T-helper 17 cell (primary cell): ENCODE measurements at regions not wholly inside any gene's neighbourhood (a gene's known extent, or its start where the extent isn't known, plus 50 kb on each side); places are given as distances from the start of the nearest gene placed in this dataset.

Experiments used
- ATAC-seq: fragments of 150-1000 bp; cut with Tn5 transposase; 2 replicates; pipeline ENCODE4 v1.10.0; 2021; ENCODE audit warnings: mild to moderate bottlenecking, moderate library complexity
- DNase-seq, 3 donors: peaks; one replicate each; pipeline versions ENCODE4 v3.0.0 to v3.0.0-alpha.2; 2020 to 2021
- H3K9me3 ChIP-seq: one replicate; pipeline ENCODE4 v1.7.0; 2013; ENCODE audit warnings: low read length, mild to moderate bottlenecking; ENCODE audit not compliant: control insufficient read depth, poor library complexity, severe bottlenecking
- H3K27ac Mint-ChIP-seq: one replicate; pipeline ENCODE4 v1.8.0; 2022; ENCODE audit warnings: mild to moderate bottlenecking, moderate library complexity, mixed read lengths
- H3K27me3 Mint-ChIP-seq: one replicate; pipeline ENCODE4 v1.8.0; 2022; ENCODE audit warnings: mixed read lengths
- H3K36me3 Mint-ChIP-seq: one replicate; pipeline ENCODE4 v1.8.0; 2022; ENCODE audit warnings: low read depth, mixed read lengths
- H3K4me1 Mint-ChIP-seq: one replicate; pipeline ENCODE4 v1.8.0; 2022; ENCODE audit warnings: mild to moderate bottlenecking, mixed read lengths
- H3K4me3 Mint-ChIP-seq: one replicate; pipeline ENCODE4 v1.8.0; 2022; ENCODE audit warnings: mild to moderate bottlenecking, moderate library complexity, mixed read lengths

DNA sequence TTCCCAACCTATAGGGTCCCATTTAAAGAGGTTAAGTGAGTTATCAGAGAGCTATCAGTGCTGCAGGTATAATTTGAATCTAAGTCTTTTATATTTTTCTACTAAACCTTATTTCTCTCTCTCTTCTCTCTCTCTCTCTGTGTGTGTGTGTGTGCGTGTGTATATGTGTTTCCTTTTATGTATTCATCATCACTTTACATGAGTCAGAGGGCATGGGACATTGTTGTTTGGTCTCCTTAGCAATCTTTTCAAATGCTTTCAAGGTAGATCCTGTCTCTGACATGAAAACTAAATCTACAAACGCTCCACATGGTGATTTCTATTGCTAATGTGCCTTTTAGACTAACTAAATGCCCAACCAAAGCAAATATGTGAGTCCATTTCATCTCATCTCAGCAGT, 459.7 kb downstream of the BTG1 start:
- Mint-ChIP-seq H3K36me3 (no peaks in the 10 kb centered on the region), H3K27ac (no peak overlapping the region), H3K27me3 (no peaks in the 10 kb centered on the region), H3K4me3 (no peak overlapping the region), H3K4me1 (peaks cover 12% of the 10 kb centered on the region)
- DNase-seq (no peak), ATAC-seq (no peak)
- no peaks in the 10 kb centered on the region for H3K9me3 ChIP-seq

DNA sequence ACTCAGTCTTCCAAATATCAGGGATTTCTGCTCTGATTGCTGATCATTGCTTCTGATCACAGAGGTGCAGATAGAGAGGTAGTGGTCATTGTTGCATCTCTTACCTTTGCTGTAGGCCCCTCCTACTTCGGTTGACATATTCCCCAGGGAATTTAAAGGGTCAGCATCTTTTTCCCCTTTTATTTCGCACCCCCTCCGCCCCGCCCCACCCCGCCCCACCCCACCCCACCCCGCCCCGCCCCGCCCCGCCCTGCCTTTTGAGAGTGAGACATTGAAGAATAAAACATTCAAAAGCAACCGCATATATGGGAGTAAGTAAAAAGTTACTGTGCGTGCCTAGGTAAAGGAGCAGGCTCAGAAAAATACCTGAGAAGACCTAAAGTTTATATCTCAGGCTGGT, 463.9 kb downstream of the BTG1 start:
- no peak for DNase-seq

DNA sequence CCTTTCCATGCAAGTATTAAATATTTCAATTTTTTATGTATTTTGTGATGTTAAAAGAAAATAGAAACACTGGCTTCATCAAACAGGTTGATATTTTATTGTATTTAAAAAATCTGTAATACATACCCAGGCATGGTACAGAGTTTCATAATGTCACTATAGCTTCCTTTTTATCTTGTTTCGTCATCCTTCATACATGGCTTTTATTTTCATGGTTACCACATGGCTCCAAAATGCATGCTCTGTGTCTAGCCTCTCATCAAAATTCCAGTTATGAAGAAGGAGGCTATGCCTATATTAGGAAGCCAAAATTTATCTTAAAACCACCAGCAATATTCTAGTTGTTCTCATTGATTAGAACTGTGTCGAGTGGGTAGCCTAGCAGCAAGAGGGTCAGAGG, 464.8 kb downstream of the BTG1 start:
- ATAC-seq (no peak), DNase-seq (no peak)
- Mint-ChIP-seq H3K4me3 (no peak overlapping the region), H3K27me3 (peaks cover 6% of the 10 kb centered on the region), H3K27ac (no peak overlapping the region), H3K4me1 (no peaks in the 10 kb centered on the region), H3K36me3 (peaks cover 2% of the 10 kb centered on the region)
- H3K9me3 ChIP-seq, result no peaks in the 10 kb centered on the region

More for the DNA sequence above, 463.9 kb downstream of the BTG1 start:
- no peak overlapping the region for H3K4me3 Mint-ChIP-seq
- peaks cover 6% of the 10 kb centered on the region for H3K27me3 Mint-ChIP-seq
- peaks cover 3% of the 10 kb centered on the region for H3K4me1 Mint-ChIP-seq
- H3K9me3 ChIP-seq, result no peaks in the 10 kb centered on the region
- no peak for ATAC-seq
- H3K36me3 Mint-ChIP-seq, result peaks cover 2% of the 10 kb centered on the region
- H3K27ac Mint-ChIP-seq, result no peak overlapping the region

DNA sequence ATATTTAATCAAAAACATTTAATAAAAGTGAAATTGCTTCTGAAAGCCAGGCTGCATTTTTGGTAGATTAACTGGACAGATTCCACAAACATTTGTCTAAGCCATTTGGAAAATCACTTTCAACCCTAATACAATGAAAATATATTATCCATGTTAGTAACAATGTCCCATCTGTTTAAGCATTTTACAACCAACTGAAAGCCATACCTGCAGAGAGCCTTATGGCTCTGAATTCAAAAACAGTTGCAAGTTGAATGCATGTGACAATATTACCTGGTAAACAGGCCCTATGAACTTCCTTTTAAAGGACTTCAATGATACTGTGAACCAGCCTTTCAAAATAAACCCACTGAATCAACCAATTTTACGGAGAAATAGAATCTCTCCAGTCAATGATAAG, 468.1 kb downstream of the BTG1 start:
- Mint-ChIP-seq H3K36me3 (peaks cover 2% of the 10 kb centered on the region), H3K4me1 (peaks cover 4% of the 10 kb centered on the region), H3K4me3 (no peak overlapping the region), H3K27me3 (peaks cover 6% of the 10 kb centered on the region), H3K27ac (no peak overlapping the region)
- no peaks in the 10 kb centered on the region for H3K9me3 ChIP-seq
- ATAC-seq, result no peak
- DNase-seq, result no peak

DNA sequence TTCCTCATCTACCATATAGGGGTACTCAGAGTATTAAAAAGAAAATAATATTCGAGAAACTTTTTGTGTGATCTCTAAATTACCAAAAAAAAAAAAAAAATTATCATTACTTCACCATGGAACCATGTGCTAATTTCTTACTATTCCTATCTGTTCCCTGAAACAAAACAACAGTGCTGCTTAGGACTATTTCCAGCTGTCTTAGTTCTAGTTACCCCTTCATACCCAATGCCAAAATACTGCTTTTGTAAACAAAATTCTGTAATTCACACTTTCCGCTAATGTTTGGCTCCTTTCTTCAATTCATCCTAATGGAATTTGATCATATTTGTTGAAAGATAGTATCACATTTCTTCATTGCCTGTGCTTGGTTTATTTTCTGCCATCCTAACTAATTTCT, 470.2 kb downstream of the BTG1 start:
- H3K27me3 Mint-ChIP-seq, result peaks cover 6% of the 10 kb centered on the region
- peaks cover 8% of the 10 kb centered on the region for H3K4me1 Mint-ChIP-seq
- DNase-seq (no peak), ATAC-seq (no peak)
- peaks cover 2% of the 10 kb centered on the region for H3K36me3 Mint-ChIP-seq
- H3K4me3 Mint-ChIP-seq, result no peak overlapping the region
- no peak overlapping the region for H3K27ac Mint-ChIP-seq
- H3K9me3 ChIP-seq, result no peaks in the 10 kb centered on the region

DNA sequence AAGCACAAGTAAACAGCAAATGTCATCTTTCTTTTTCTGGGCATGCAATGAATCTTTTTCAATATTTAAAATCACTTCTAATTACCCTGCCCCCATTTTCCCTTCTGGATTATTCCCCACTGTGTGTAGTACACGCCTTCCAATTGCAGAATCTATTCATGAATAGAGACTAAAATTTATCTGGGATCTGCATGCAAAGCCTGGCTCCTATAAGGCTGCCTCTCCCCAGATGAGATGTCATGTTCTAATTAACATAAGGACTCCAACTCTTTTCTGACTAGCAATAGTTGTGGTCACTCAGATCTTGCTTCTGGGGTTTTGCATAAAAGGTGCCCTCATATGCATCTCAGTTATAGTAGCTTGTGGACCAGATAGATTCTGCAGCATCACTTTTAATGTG, 473.5 kb downstream of the BTG1 start:
- H3K27me3 Mint-ChIP-seq, result no peaks in the 10 kb centered on the region
- peaks cover 5% of the 10 kb centered on the region for H3K36me3 Mint-ChIP-seq
- DNase-seq (no peak), ATAC-seq (no peak)
- no peak overlapping the region for H3K4me3 Mint-ChIP-seq
- H3K9me3 ChIP-seq, result no peaks in the 10 kb centered on the region
- peaks cover 11% of the 10 kb centered on the region for H3K4me1 Mint-ChIP-seq
- H3K27ac Mint-ChIP-seq, result no peak overlapping the region

DNA sequence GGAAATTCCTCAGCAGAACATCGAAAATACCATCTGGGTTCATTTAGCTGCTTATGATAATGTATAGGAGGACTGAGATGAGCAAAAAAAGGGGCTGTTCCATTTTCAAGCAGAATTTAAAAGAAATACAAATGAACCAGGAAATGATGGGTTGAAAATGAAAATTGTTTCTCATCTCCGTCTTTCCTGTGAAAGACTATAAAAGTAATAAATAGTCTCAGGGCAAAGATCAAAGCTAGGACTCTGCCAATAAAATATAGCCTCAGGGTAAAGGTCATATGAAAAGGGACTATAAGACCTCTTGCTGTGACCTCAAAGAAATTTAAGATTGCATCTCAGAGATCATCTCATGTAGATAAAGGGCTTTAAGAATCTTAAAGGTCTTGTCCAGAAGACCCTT, 478.0 kb downstream of the BTG1 start:
- ATAC-seq (no peak), DNase-seq (no peak)
- Mint-ChIP-seq H3K36me3 (peaks cover 3% of the 10 kb centered on the region), H3K4me3 (peak overlapping the region; percentile 10), H3K27ac (peak overlapping the region; percentile 83), H3K27me3 (no peaks in the 10 kb centered on the region), H3K4me1 (peaks cover 7% of the 10 kb centered on the region)
- no peaks in the 10 kb centered on the region for H3K9me3 ChIP-seq

DNA sequence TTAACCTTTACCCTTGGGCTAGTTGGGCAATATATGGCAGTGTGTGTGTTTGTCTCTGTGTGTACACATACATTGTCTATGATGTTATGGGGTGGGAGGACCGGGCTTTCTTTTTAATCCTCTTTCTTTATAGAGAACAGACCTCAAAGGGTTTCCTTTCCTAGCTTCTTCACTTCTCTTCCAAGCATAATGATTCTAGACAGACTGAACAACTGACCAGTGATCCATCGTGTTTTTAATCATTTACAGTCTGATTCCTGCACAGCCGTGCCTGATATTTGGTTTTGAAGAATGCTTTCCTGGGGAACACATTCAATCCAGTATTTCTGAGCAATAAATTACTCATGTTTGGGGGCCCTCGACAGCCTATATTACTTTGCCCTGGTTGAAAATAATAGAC, 481.1 kb upstream of the DCN start:
- Mint-ChIP-seq H3K4me3 (no peak overlapping the region), H3K27me3 (no peaks in the 10 kb centered on the region), H3K36me3 (peaks cover 3% of the 10 kb centered on the region), H3K4me1 (peaks cover 6% of the 10 kb centered on the region), H3K27ac (no peak overlapping the region)
- DNase-seq, result no peak
- H3K9me3 ChIP-seq, result no peaks in the 10 kb centered on the region
- no peak for ATAC-seq

DNA sequence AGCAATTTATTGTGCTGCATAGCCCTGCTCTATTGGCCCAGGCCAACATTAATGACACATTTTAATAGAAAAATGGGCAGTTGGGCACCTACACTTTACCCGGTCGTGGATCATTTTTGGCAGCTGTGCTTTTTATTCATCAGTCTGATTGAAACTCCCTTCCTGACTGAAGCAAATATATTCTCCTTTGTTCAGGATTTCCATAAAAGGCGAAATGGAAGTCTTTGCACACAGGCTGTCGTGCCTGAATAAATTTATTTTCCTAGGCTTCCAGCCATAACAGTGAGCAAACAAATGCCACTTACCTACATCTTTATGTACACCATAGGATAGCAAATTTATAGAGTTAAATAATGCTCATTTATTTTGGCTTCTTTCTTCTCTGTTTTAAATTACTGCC, 480.7 kb upstream of the DCN start:
- Mint-ChIP-seq H3K36me3 (peaks cover 3% of the 10 kb centered on the region), H3K4me3 (no peak overlapping the region), H3K4me1 (peaks cover 6% of the 10 kb centered on the region), H3K27me3 (no peaks in the 10 kb centered on the region), H3K27ac (no peak overlapping the region)
- ATAC-seq (no peak), DNase-seq (no peak)
- H3K9me3 ChIP-seq, result no peaks in the 10 kb centered on the region

DNA sequence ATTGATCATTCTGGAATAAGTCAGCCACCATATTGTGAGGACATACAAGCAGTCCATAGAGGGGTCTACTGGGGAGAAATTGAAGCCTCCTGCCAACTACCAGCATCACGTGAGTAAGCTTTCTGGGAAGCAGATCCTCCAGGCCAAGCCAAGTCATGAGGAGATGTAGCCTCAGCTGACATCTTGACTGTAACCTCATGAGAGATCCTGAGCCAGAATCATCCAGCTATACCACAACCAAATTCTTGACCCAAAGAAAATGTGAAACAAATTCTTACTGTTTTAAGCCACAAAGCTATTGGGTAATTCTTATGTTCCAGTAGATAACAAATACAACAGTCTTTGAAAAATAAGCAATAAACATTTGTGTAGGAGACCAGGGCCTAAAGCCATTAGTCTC, 479.4 kb upstream of the DCN start:
- no peak overlapping the region for H3K4me3 Mint-ChIP-seq
- DNase-seq, result no peak
- ATAC-seq, result no peak
- no peaks in the 10 kb centered on the region for H3K36me3 Mint-ChIP-seq
- no peak overlapping the region for H3K27ac Mint-ChIP-seq
- peaks cover 3% of the 10 kb centered on the region for H3K4me1 Mint-ChIP-seq
- no peaks in the 10 kb centered on the region for H3K27me3 Mint-ChIP-seq
- no peaks in the 10 kb centered on the region for H3K9me3 ChIP-seq

DNA sequence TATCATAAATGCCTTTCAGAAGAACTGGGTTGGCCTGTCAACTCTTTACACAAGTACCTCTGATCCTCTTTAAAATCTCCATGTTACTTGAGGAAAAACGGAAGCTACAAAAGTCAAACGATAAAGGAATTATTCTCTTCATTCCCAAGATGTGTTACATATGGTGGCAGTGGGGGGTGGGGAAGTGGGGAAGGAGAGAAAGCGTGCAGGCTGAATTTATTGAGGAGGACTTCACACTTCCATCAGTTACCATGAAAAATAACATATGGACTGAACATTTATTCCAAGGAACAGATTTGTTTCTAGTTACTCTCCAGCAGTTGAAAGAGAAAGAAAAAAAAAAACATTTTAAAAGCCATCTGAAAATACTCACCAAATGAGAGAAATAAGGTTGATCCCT, 474.4 kb upstream of the DCN start:
- Mint-ChIP-seq H3K4me3 (no peak overlapping the region), H3K36me3 (no peaks in the 10 kb centered on the region), H3K27me3 (no peaks in the 10 kb centered on the region), H3K27ac (no peak overlapping the region), H3K4me1 (peaks cover 3% of the 10 kb centered on the region)
- no peak for ATAC-seq
- H3K9me3 ChIP-seq, result peaks cover 2% of the 10 kb centered on the region
- DNase-seq, result no peak

DNA sequence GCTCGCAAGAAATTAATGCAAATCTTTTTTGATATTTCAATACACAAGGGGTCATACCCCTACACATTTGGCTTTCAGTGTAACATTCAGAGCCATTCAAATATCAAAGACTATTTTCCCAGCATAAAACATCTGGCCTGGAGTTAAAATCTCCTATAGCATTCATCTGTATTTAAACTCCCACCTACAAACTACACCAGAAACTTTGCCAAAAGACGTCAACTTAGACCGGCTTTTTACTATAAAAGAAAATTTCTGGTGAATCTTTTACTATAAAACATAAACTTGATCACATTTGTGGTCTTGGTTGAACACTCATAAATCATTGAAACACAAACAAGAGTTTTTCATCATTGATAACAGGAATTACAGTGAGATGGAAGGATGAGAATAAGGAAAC, 473.3 kb upstream of the DCN start:
- H3K9me3 ChIP-seq, result peaks cover 2% of the 10 kb centered on the region
- ATAC-seq (no peak), DNase-seq (no peak)
- Mint-ChIP-seq H3K27me3 (no peaks in the 10 kb centered on the region), H3K27ac (no peak overlapping the region), H3K36me3 (no peaks in the 10 kb centered on the region), H3K4me1 (peaks cover under 1% of the 10 kb centered on the region), H3K4me3 (no peak overlapping the region)

DNA sequence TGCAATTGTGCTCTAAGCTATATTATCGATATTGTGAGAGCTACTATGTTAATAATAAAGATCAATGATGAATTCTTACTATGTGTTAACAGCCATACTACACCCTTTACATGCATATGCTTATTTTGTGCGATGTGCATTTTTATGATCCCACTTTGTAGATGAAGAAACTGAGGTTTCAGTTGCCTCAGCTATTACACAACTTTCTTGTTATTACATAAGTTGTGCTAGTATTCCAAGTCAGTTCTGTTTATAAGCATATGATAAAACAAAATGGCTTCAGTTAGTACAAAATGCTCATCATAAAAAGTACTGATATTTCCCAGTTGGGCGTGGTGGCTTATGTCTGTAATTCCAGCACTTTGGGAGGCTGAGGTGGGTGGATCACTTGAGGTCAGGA, 471.5 kb upstream of the DCN start:
- Mint-ChIP-seq H3K27me3 (no peaks in the 10 kb centered on the region), H3K4me3 (no peak overlapping the region), H3K36me3 (peaks cover 2% of the 10 kb centered on the region), H3K4me1 (no peaks in the 10 kb centered on the region), H3K27ac (no peak overlapping the region)
- no peak for ATAC-seq
- H3K9me3 ChIP-seq, result peaks cover 2% of the 10 kb centered on the region
- no peak for DNase-seq

DNA sequence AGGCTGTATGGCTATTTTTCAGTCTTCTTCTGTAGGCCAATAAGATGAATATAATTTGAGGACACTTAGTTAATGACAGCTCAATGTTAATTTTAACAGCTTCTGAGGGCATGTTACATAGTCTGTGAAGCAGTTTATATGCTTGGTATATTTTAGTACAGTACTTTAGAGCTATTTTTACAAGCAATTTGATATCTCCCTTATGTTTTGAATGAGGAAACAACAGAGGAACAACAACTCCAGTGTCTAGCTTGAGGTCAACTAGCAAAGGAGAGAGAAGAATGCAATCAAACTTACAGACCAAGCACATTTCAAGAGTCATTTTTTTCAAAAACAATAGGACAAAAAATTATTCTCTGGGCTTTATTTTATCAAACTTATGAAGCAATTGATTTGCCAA, 469.1 kb upstream of the DCN start:
- Mint-ChIP-seq H3K4me3 (no peak overlapping the region), H3K27ac (no peak overlapping the region), H3K36me3 (peaks cover 4% of the 10 kb centered on the region), H3K4me1 (no peaks in the 10 kb centered on the region), H3K27me3 (no peaks in the 10 kb centered on the region)
- H3K9me3 ChIP-seq, result peaks cover 2% of the 10 kb centered on the region
- ATAC-seq (no peak), DNase-seq (no peak)

DNA sequence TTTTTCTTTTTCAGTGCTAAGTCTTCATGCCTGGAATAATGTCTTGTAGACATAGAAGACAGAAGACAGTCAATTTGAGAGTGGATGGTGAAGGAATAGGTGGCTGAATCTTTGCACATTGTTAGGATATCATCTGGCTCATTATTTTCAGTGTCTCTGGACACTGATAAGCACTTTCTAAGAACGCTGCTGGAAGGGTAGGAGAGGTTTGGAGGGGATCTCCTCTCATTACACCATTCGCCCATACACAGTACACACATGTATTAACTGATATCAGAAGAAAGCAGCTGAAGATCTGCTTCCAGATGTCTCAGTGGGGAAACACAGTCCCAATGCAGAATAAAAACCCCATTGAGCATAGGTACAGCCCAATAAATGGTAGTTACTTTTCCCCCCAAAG, 461.1 kb upstream of the DCN start:
- H3K4me1 Mint-ChIP-seq, result no peaks in the 10 kb centered on the region
- no peak overlapping the region for H3K4me3 Mint-ChIP-seq
- no peak for ATAC-seq
- H3K9me3 ChIP-seq, result no peaks in the 10 kb centered on the region
- H3K27me3 Mint-ChIP-seq, result no peaks in the 10 kb centered on the region
- no peak overlapping the region for H3K27ac Mint-ChIP-seq
- H3K36me3 Mint-ChIP-seq, result peaks cover 2% of the 10 kb centered on the region
- DNase-seq, result no peak
